Activated naive CD4-positive, alpha-beta T cell treated with Interleukin-2 at 50 U/mL for 16 hours (primary cell): ENCODE measurements at regions not wholly inside any gene's neighbourhood (a gene's known extent, or its start where the extent isn't known, plus 50 kb on each side); places are given as distances from the start of the nearest gene placed in this dataset.
"Not testable (repeated sequence)": the region's sequence is repeated elsewhere in the genome, so short reads cannot be mapped to it uniquely, and the experiment has no call there.

Source experiments
- DNase-seq: peaks from one replicate; pipeline ENCODE4 v3.0.0-alpha.2; 2020

DNA sequence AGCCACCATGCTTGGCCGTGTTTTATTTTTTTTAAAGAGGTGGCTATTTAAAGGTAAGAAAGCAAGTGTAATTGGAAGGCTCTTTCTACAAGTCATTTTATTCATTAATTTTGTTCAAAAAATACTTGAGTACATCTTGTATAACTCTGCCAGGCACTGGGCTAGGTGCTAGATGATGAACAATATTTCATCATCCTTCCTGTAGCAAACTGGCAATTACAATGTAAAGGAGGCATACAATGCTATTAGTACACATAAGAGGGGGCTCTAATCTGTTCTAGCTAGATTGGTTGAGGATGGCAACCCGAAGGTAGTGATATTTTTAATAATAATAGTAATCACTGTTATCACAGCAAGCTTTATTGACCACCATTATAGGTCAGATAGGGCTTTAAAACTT, 215.5 kb upstream of the KLF14 start:
- DNase-seq: no peak

- DNase-seq: no peak
Observed at GRCh38 chr7:130950054-130950453, 216.0 kb upstream of the KLF14 start.

GRCh38 chr7:130950741-130951140, 216.7 kb upstream of the KLF14 start:
- DNase-seq: no peak

GRCh38 chr7:130951303-130951975, 217.4 kb upstream of the KLF14 start:
- peak; percentile 49 for DNase-seq

DNA sequence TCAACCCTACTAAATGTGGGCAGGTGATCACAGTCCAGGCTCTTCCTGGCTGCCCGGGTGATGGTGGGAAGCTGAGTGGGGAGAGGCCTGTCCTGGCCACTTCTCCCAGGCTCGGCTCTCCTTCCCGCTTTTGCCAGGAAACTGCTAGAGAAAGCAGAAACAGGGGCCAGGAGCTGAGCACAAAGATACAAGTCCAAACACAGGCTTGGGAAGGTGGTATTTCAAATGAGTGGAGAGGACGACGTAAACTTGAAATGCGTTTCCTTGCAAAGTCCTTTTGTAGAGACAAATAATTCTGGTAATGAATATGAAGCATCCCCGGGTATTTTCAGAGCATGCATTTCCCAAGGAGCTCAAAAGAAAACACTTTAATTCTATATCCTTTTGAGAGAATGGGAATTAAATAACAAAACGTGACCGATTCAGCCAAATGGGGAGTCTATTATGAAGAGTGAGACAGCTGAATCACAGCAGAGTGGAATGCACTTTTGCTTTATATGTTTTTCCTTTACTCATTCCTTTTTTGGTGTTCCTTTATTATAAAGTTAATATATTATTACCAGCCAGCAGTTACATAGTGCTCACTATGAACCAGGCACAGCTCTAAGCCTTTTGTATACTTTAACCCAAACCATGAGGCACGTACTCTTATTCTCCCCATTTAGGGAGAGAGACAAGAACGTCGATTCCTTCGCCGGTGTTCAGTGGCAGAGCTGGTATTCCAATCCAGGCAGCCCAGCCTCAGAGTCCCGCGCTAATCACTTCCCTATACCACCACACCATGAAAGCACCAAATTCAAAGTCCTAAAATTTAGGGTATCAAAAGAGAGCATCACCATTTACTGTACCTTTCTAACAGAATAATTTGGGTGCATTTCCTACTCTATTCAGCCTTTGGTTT, 218.2 kb upstream of the KLF14 start:
- no peak for DNase-seq

GRCh38 chr7:130953196-130953595, 219.2 kb upstream of the KLF14 start:
- DNase-seq: no peak

DNA sequence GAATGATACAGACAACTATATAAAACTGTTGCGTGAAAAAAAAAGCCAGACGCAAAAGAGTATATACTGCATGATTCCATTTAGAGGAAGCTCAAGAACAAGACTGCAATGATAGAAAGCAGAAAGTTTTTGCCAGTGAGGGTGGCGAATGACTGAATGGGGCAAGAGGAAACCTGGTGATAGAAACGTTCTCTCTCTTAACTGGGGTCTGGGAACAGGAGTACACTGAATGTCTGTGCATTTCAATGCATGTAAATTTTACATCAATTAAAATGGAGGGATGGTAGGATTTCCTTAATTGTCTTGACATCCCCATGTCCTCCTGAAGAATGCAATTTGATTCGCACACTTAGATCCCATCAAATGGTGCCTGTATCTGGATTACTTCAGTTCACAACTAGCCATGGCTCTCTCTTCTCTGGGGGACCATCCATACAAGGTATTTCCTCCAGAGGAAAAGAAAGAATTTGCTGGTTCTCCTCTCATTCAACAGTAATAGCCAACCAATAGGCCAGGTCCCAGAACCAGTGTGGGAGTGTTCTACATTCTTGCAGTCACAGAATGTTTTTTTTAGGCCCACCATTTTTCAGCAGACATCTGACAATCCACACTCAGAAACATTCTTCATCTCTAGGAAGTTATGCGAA, 221.0 kb upstream of the KLF14 start:
- no peak for DNase-seq

DNA sequence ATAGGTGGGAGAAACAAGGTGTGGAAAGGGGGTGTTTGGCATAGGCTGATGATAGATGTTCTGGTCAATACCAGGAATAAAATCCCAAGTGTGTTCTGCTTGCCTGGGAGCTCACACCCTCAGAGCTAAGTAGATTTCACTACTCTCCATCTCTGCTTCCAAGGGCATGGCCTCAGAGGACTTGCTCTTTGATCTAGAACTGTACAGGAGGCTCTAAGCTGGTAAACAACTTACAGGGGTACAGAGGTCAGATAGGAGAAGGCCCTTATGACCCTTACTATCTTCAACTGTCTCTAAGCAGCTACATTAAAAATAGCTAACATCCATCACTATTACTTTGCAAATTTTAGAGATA, 221.5 kb upstream of the KLF14 start:
- DNase-seq: no peak

DNA sequence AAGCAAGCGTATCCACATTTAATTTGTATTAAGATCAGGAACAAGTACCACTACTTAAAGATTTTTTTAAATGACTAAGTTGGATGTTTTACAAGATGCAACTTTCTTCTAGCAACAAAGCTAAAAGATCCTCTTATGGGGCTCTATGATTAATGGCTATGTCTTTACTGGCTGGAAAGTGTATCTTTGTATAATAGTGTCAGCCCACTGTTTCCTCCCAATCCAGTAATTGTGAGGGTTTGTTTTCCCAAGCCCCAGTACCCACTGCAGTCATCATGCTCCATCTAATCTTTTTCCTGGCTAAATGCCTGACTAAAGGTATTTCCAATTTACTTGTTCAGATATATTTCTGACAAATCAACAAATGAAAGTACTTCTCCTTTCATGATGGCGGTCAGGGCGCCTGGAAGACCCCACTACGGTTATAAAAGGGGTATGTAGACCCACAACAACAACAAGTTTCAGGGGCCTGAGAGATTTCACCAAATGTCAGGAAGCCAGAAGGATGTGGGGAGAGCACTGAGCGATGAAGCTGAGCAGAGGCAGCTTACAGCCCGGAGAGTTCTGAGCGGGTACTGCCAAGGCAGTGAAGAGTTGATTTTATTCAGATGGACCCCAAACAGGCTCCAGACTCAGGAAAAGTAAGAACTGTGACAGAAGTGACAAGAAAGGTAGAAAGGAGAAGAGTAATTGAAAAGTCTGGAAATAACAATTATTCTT, 222.6 kb upstream of the KLF14 start:
- DNase-seq: no peak

DNA sequence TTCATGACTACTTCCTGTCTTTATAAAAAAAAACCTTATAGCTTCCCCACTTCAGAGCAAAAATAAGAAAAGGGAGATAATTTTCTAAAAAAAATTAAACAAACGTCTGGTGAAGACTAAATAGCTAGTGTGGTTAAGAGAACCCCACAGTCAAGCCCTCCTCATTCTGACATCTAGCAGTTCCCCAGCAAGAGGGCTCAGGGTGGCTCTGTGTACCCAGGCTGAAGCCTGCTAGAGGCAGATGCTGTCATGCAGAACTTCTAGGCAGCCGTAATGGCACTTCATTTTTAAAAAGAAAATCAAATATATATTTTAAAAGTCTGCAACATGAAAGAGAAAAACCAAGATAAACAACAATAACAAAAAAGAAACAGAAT, 223.1 kb upstream of the KLF14 start:
- peak; percentile 52 for DNase-seq

- not testable (repeated sequence) for DNase-seq
Observed at GRCh38 chr7:130957722-130958435, 223.9 kb upstream of the KLF14 start.

GRCh38 chr7:130958846-130959245, 224.8 kb upstream of the KLF14 start:
- no peak for DNase-seq

DNA sequence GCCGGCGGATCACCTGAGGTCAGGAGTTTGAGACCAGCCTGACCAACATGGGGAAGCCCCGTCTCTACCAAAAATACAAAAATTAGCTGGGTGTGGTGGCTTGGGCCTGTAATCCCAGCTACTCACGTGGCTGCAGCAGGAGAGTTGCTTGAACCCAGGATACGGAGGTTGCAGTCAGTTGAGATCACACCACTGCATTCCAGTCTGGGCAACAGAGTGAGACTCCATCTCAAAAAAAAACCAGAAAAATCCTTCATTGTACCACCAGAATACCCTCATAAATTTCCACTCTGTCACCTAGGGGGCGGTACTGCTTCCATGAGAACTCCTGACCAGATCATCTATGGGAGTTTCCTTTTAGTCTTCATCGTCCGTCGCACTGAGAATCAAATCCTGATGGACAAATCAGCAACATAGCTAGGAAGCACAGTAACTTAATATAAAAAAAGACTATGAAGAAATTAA, 225.8 kb upstream of the KLF14 start:
- peak; percentile 58 for DNase-seq

- peak; percentile 52 for DNase-seq
Observed at GRCh38 chr7:130960208-130960988, 226.4 kb upstream of the KLF14 start.

GRCh38 chr7:130961128-130961601, 227.2 kb upstream of the KLF14 start:
- peak; percentile 85 for DNase-seq

DNA sequence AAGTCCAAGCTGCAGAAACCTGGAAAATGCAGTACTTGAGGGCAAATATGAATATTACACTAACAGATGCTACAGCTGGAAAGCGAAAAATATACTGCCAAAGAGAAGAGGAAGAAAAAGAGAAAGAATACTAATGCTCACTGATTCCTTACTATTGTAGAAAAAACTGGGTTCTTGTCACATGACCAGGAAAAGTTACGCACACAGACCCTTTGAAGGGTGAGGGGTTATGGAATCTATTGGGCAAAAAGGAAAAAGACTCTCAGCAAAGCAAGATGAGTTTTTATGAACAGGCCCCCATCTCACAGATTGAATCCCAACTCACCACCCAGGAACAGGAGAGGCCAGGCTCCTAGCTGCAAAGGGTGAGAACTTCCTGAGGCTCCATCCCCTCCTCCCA, 228.1 kb upstream of the KLF14 start:
- no peak for DNase-seq

- no peak for DNase-seq
Observed at GRCh38 chr7:130963339-130963738, 229.3 kb upstream of the KLF14 start.

- DNase-seq: no peak
Observed at GRCh38 chr7:130965515-130965914, 231.5 kb upstream of the KLF14 start.

GRCh38 chr7:130966246-130967009, 232.4 kb upstream of the KLF14 start:
- DNase-seq: no peak

DNA sequence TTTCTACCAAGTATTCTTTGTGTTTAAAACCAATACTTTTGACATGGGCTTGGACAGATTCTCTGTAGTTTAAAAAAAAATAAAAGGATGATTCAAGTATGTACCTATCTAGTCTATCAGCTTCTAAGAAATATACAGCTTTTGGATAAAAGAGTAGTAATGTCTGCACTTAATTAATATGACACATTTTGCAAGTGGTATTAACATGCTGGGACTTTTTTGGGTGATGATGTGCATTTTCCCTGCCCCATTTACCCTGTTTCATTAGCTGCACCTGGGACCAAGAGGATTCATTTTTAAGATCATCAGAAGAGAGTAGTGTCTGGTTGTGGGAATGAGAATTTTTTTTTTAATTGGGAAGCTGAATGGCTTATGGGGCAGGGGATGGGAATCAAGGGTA, 236.2 kb upstream of the KLF14 start:
- peak; percentile 47 for DNase-seq

GRCh38 chr7:130970696-130971095, 236.7 kb upstream of the KLF14 start:
- DNase-seq: no peak
